Activated CD4-positive, alpha-beta T cell treated with anti-CD3 and anti-CD28 coated beads, Interleukin-2, amount 50 U/mL, for 24 hours (primary cell): ENCODE measurements at regions not wholly inside any gene's neighbourhood (a gene's known extent, or its start where the extent isn't known, plus 50 kb on each side); places are given as distances from the start of the nearest gene placed in this dataset.

Source experiments
- DNase-seq, 2 donors: peaks; one replicate each; pipeline ENCODE4 v3.0.0-alpha.2; 2020; ENCODE audit warnings: low read depth in 1 of 2, low spot score in 1 of 2

- DNase-seq, result no peak
Measured at GRCh38 chr10:128418819-128419218, 292.6 kb upstream of the MKI67 start.

- DNase-seq, result no peak
Measured at GRCh38 chr10:128419466-128420019, 293.3 kb upstream of the MKI67 start.

GRCh38 chr10:128420623-128421022, 294.4 kb upstream of the MKI67 start:
- no peak for DNase-seq

- no peak for DNase-seq
Measured at GRCh38 chr10:128421371-128422160, 295.3 kb upstream of the MKI67 start.

- DNase-seq, result no peak
Measured at GRCh38 chr10:128422190-128422589, 296.0 kb upstream of the MKI67 start.

GRCh38 chr10:128422999-128423398, 296.8 kb upstream of the MKI67 start:
- no peak for DNase-seq

GRCh38 chr10:128429321-128429720, 303.1 kb upstream of the MKI67 start:
- DNase-seq, result no peak

GRCh38 chr10:128429835-128430513, 303.8 kb upstream of the MKI67 start:
- DNase-seq, result no peak

GRCh38 chr10:128431083-128431482, 304.9 kb upstream of the MKI67 start:
- no peak for DNase-seq

- DNase-seq, result no peak
Measured at GRCh38 chr10:128431506-128431905, 305.3 kb upstream of the MKI67 start.

- DNase-seq, result no peak
Measured at GRCh38 chr10:128432011-128432410, 305.8 kb upstream of the MKI67 start.

GRCh38 chr10:128432423-128432822, 306.2 kb upstream of the MKI67 start:
- no peak for DNase-seq

- DNase-seq, result no peak
Measured at GRCh38 chr10:128435811-128436210, 309.6 kb upstream of the MKI67 start.

- DNase-seq, result no peak
Measured at GRCh38 chr10:128437786-128438345, 311.6 kb upstream of the MKI67 start.

- DNase-seq, result no peak
Measured at GRCh38 chr10:128438417-128439063, 312.3 kb upstream of the MKI67 start.

- no peak for DNase-seq
Measured at GRCh38 chr10:128440513-128441160, 314.4 kb upstream of the MKI67 start.

- DNase-seq, result no peak
Measured at GRCh38 chr10:128443925-128444518, 317.8 kb upstream of the MKI67 start.

- DNase-seq, result no peak
Measured at GRCh38 chr10:128448796-128449195, 322.6 kb upstream of the MKI67 start.

- no peak for DNase-seq
Measured at GRCh38 chr10:128451879-128452278, 325.7 kb upstream of the MKI67 start.

- no peak for DNase-seq
Measured at GRCh38 chr10:128456271-128456670, 330.0 kb upstream of the MKI67 start.

GRCh38 chr10:128457136-128457535, 330.9 kb upstream of the MKI67 start:
- DNase-seq, result no peak
